GM18507 (cell line): ENCODE measurements at regions not wholly inside any gene's neighbourhood (a gene's known extent, or its start where the extent isn't known, plus 50 kb on each side); places are given as distances from the start of the nearest gene placed in this dataset.

ENCODE experiments used
- DNase-seq: peaks from one replicate; pipeline ENCODE4 v3.0.0; 2011; ENCODE audit warnings: low read depth; ENCODE audit not compliant: insufficient read length; ENCODE audit errors: extremely low spot score
- FAIRE-seq: peaks from 2 replicates; lab custom pipeline; 2011; peaks lifted over from hg19 to GRCh38; lab: Jason Lieb, UNC

DNA sequence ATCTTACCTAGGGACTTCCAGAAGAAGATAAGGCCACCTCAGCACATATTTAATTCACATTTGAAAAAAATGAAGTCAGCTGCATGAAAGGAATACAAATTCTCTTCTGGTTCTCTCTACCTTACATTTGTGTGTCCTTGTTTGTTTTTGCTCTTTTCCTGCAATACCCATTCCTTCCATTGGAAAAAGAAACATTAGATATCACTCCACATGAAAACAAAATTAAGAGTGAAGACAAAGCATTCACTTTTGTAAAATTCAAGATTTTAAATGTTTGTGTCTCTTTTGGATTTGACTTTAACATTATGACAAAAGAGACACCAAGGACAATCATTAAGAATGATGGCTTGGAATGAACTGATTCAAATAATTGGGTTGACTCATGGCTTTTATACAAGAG, 1351.8 kb downstream of the FSTL5 start:
- DNase-seq: no peak
- FAIRE-seq: no peak

DNA sequence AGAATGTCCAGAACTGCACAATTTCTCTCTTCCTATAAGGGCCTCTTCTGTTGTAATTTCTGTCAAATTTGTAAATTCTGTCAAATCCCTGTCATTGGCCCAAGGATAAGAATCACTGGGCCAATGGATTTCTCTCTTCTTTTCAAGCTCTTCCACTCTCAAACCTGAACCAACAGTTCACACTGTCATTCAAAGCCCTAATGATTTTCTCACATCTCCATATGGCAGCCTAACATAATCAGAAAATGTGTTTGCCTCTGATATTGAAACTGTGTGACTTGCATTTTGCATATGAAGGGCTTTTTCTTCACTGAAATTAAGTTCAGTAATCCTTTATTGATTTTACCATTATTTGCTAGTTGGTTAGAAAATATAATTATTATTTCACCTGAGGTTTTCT, 1349.1 kb downstream of the FSTL5 start:
- no peak for FAIRE-seq

GRCh38 chr4:160818571-160818970, 1345.2 kb downstream of the FSTL5 start:
- DNase-seq (no peak), FAIRE-seq (no peak)

More for the DNA sequence above, 1349.1 kb downstream of the FSTL5 start:
- no peak for DNase-seq

GRCh38 chr4:160819791-160820190, 1344.0 kb downstream of the FSTL5 start:
- DNase-seq (no peak), FAIRE-seq (no peak)

DNA sequence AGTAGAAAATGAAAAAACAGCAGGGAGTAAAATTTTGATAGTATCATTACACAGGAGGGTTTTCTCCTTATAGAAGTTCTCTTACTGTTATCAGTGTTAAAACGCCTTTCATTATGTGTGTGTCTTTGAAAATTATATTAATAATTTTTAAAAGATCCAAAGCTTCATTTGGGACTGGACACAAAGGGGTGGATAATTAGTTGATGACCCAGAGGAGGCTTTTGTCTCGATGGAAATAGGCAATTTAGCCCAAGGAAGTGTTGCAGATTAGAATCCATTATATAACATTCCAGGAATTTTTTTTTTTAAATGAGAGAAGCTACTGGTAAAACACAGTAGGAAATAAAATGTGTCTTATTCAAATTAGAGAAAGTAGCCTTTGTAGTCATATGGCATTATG, 1339.3 kb downstream of the FSTL5 start:
- DNase-seq (no peak), FAIRE-seq (no peak)

DNA sequence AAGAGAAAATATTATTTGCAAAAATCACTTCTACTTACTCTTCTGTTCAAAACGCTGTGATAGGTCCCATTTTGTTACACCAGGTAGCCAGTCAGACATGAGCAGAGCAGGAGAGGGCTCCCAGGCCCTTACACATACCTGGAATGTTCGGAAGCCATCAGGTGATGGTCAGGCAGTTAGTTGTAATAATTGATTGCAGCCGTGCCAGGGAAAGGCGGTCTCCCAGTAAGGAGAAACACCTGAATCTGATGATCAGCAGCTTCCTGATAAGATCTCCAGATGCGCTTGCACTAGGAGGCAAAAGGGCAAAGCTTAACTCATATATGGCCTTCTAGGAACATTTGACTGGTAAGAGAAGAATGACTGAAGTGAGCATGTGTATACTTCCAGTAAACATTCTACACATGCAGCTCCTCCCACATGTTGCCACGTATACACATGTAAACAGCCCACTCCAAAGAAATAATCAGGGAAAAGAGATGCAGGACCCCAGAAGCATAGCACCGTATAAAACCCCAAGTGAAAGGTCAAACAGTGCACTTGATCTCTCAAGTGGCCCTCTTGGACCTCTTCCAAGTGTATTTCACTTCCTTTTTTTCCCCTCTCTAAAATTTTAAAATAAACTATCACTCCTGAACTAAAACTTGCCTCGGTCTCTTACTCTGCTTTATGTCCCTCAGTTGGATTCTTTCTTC, 1338.0 kb downstream of the FSTL5 start:
- DNase-seq: no peak

DNA sequence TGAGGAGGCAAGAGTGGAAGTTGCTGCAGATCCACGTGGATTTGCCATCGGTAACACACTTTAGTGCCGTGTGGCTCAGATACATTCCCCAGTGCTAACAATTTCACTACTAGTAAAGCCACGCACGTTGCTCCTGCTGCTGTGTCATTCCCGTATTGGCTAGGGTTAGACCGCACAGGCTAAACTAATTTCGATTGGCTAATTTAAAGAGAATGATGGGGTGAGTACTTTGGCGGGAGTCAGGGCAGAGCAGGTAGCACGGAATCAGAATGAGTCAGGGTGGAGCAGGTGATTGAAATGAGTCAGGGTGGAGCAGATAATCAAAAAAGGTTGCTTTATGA, 1337.5 kb downstream of the FSTL5 start:
- no peak for FAIRE-seq
- no peak for DNase-seq

More for the DNA sequence above, 1338.0 kb downstream of the FSTL5 start:
- FAIRE-seq: no peak

- FAIRE-seq: no peak
- no peak for DNase-seq
Observed at GRCh38 chr4:160831165-160831922, 1332.5 kb downstream of the FSTL5 start.

DNA sequence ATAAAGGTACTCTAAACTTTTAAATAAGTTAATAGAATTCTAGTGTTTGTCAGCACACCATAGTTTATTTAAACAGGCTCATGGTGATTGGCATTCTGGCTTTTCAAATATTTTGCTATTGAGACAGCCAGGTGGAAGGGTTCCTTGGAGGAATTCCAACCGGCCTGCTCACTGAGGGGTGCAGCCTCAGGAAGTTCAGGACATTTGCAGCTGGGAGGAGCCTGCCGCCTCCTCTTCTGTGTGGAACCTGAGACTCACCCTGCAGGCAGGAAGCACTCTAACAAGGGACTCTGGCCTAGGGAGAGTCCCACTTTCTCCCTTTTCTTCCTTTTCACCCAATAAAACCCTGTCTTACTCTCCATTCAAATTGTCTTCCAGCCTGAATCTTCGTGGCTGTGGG, 1328.0 kb downstream of the FSTL5 start:
- no peak for FAIRE-seq
- DNase-seq: no peak

DNA sequence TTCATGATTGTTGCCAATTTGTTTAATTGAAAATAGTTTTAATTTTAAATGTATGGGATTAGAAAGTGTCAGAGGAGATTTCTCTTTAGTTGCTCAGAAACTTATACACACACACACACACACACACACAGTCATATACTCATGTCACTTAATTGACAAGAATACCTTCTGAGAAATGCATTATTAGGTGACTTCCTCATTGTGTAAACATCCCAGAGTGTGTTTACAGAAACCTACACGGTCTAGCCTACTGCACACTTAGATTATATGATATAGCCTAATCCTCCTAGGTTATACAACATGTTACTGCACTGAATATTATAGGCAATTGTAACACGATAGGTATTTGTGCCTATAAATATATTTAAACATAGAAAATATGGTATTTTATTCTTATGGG, 1327.4 kb downstream of the FSTL5 start:
- no peak for DNase-seq
- no peak for FAIRE-seq

DNA sequence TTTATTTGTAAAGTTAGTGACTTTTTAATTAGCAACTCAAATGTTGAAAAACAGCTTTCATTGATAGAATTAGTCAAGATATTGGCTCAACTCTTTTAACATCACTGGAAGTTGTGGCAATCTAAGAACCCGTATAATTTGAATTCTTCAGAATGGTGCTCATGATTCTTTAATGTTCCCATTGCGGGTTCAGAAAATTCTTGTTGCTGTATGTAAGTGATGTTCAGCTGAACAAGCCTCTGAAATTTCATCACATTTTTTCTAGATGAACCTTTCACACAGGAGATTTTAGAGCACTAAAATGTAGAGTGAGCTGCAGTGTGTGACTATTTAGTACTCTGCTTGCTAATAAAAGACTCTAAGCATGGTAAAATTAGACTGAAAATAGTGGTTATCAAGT, 1317.7 kb downstream of the FSTL5 start:
- FAIRE-seq (no peak), DNase-seq (no peak)

GRCh38 chr4:160847228-160847627, 1316.6 kb downstream of the FSTL5 start:
- FAIRE-seq (no peak), DNase-seq (no peak)

DNA sequence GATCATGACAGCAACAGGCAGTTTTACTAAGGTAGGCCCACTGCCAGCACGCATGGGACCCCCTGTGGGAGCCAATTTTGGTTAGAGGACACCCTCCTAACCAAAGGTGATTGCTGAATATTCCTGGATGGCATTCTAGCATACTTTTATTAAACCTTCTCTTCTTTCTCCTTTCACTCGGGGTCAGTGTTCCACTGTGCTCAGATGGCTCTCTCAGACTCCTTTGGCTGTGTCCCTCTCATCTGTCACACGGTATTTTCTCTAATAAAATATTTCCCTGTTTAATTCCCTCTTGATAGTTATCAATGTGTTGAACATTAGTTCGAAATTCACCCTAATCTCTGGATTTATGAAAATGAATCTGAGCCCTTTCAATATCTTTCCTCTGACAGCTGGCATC, 1315.3 kb downstream of the FSTL5 start:
- FAIRE-seq (no peak), DNase-seq (no peak)

DNA sequence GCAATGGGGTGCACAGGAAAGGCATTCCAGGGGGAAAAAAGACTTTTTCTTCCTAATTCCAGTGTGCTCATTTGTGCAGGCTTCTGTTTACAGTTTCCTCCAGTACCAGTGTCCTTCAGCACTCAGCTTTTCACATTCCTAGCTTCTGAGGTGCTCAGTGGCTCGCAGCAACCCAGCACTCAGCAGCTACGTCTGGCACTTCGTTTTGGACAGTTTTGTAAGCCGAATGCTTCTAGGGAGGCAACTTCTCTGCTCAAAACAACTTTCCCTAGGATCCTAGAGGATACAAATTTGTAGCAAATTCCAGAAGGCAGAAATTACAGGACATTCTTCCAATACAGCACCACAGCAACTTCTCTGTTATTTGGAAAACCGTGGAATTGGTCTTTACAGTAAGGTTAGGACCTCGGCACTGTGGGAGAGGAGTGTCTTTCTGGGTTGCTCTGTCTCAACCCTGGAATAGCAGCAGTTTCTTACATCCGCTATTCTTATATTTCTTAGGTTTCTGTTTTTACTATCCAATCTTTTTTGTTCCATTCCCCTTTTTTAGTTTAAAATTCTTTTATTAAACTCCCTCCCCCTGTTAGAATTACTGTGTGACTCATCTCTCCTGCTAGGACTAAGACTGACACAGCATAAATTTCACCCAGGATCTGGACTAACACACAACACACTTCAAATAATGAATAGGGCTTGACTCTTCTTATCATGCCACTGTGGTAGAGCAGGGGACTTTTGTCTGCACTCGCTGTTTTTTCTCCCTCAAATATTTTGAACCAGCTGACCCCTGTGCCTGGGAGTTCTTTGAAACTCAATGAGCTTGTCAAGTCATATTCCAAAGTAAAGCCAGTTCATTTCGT, 1314.7 kb downstream of the FSTL5 start:
- no peak for FAIRE-seq
- DNase-seq: no peak

- FAIRE-seq (no peak), DNase-seq (no peak)
Observed at GRCh38 chr4:160864253-160864652, 1299.5 kb downstream of the FSTL5 start.

DNA sequence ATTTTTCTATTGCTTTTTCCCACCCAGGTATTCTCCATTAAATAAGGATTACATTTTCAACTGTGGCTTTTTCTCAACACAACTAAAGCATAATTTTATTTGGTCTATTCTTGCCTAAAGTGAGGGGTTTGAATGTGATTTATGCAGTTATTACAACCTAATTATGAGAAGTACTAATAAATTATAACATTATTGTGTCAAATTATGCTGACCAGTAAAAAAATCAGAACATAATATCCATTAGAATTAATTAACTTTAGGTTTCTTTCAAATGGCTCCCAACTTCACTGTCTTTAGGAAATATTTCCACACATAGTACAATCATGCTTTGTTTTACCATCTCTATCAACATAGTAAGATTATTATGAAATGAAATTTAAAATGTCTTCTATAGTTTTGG, 1293.9 kb downstream of the FSTL5 start:
- DNase-seq (no peak), FAIRE-seq (no peak)

- DNase-seq: no peak
- FAIRE-seq: no peak
Observed at GRCh38 chr4:160872491-160872890, 1291.3 kb downstream of the FSTL5 start.

DNA sequence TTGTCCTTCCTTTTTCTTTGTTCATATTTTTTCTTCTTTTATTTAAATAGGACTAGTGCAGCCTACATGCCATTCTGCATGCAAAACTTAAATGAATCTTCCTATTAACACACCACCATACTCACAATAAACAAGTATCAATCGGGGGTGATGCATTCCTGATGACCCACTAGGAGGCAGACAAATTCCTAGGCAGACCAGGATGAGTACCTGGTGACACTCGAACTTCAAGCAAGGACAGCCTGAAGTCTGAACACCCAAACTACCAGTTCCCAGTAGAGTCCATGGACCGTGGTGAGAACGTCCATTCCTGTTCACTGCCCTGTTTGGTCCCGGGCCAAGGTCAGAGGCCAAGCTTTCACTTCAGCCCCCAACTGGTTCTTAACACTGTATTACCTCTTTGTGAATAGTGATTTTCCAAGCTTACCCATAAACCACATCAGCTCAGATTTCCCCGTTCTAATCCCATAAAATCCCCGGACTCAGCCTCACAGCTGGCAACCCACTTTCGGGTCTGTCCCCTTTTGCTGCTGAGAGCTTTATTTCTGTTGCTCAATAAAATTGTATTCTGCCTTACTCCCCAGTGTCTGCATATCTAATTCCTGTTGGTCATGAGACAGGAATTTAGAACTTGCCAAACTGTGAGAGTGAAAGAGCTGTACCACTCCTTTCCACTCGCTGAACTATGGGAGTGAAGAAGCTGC, 1286.6 kb downstream of the FSTL5 start:
- DNase-seq: no peak
- FAIRE-seq: no peak

- FAIRE-seq: no peak
- no peak for DNase-seq
Observed at GRCh38 chr4:160880180-160880579, 1283.6 kb downstream of the FSTL5 start.

GRCh38 chr4:160887668-160888067, 1276.1 kb downstream of the FSTL5 start:
- DNase-seq: no peak
- FAIRE-seq: no peak
